Uterus (tissue), 3 donors: ENCODE measurements at regions not wholly inside any gene's neighbourhood (a gene's known extent, or its start where the extent isn't known, plus 50 kb on each side); places are given as distances from the start of the nearest gene placed in this dataset.

Experiments
- DNase-seq, 2 donors: peaks; one replicate each; pipeline ENCODE4 v3.0.0-alpha.2; 2019 to 2020
- H3K27ac ChIP-seq, 2 donors: fragments of 200-600 bp; sonication (generic); 1 replicate in 1 of 2; 2 replicates in 1 of 2; pipeline ENCODE4 v1.5.1; 2016 to 2018
- H3K27me3 ChIP-seq, 2 donors: fragments of 200-600 bp; sonication (generic); one replicate each; pipeline ENCODE4 v1.5.1; 2018 to 2019; ENCODE audit warnings: control low read depth in 1 of 2
- H3K36me3 ChIP-seq, 2 donors: fragments of 200-600 bp; sonication (generic); one replicate each; pipeline ENCODE4 v1.5.1; 2019; ENCODE audit warnings: control low read depth in 1 of 2
- H3K4me1 ChIP-seq, 2 donors: fragments of 200-600 bp; sonication (generic); one replicate each; pipeline ENCODE4 v1.5.1; 2018 to 2019; ENCODE audit warnings: control low read depth in 1 of 2
- H3K4me3 ChIP-seq, 2 donors: fragments of 200-600 bp; sonication (generic); 1 replicate in 1 of 2; 2 replicates in 1 of 2; pipeline ENCODE4 v1.5.1; 2018 to 2019; ENCODE audit warnings: mild to moderate bottlenecking in 1 of 2
- H3K9me3 ChIP-seq, 2 donors: fragments of 200-600 bp; sonication (generic); one replicate each; pipeline ENCODE4 v1.5.1; 2019; ENCODE audit warnings: control low read depth in 1 of 2
- CTCF ChIP-seq, 4 experiments: fragments of 200-600 bp in 2 of 4; fragments of 450-650 bp in 2 of 4; sonication (generic) in 2 of 4; IDR thresholded peaks; one replicate each; pipeline ENCODE4 v1.5.1; 2016 to 2019; ENCODE audit warnings: antibody characterized with exemption in 4 of 4, mild to moderate bottlenecking in 2 of 4, moderate library complexity in 1 of 4
- POLR2A ChIP-seq, 2 donors: fragments of 450-650 bp; IDR thresholded peaks; one replicate each; pipeline ENCODE4 v1.6.1; 2016; ENCODE audit warnings: antibody characterized with exemption in 2 of 2, mild to moderate bottlenecking in 1 of 2, moderate library complexity in 1 of 2
- intact Hi-C: fragments of 100-400 bp; cut with DNase I; formaldehyde crosslinking; loops from one replicate; pipeline ENCODE4 v1.15.1; 2023; ENCODE audit warnings: low total_unique reads
- donor health status: DM: yes; HTN: yes; CAD: no.

GRCh38 chr7:3172768-3173280, 128.2 kb upstream of the SDK1 start:
- no peak for TF ChIP-seq CTCF (IDR thresholded peaks at IDR 0.05)
- no peak for TF ChIP-seq POLR2A (IDR thresholded peaks at IDR 0.05)
- no peaks in the 10 kb centered on the region for H3K9me3 ChIP-seq
- no peaks in the 10 kb centered on the region for H3K27me3 ChIP-seq
- no peak overlapping the region for H3K4me3 ChIP-seq
- H3K27ac ChIP-seq, result no peak overlapping the region
- H3K4me1 ChIP-seq, result no peaks in the 10 kb centered on the region
- intact Hi-C loops, result no loop called here
- no peak for DNase-seq
- H3K36me3 ChIP-seq, result no peaks in the 10 kb centered on the region

GRCh38 chr7:3174515-3175284, 126.4 kb upstream of the SDK1 start:
- H3K36me3 ChIP-seq, result no peaks in the 10 kb centered on the region
- intact Hi-C loops, result no loop called here
- H3K4me3 ChIP-seq, result no peak overlapping the region
- no peaks in the 10 kb centered on the region for H3K27me3 ChIP-seq
- H3K4me1 ChIP-seq, result no peaks in the 10 kb centered on the region
- no peak overlapping the region for H3K27ac ChIP-seq
- H3K9me3 ChIP-seq, result no peaks in the 10 kb centered on the region
- DNase-seq, result no peak
- TF ChIP-seq POLR2A (IDR thresholded peaks at IDR 0.05), result no peak
- no peak for TF ChIP-seq CTCF (IDR thresholded peaks at IDR 0.05)

- DNase-seq, result no peak
These were observed 125.7 kb upstream of the SDK1 start for GRCh38 chr7:3175285-3175902.

GRCh38 chr7:3176112-3177000, 124.7 kb upstream of the SDK1 start:
- Histone ChIP-seq H3K4me3 (no peak overlapping the region), H3K36me3 (no peaks in the 10 kb centered on the region), H3K27ac (no peak overlapping the region), H3K4me1 (no peaks in the 10 kb centered on the region), H3K9me3 (no peaks in the 10 kb centered on the region), H3K27me3 (no peaks in the 10 kb centered on the region)
- TF ChIP-seq CTCF (IDR thresholded peaks at IDR 0.05), result no peak
- no peak for TF ChIP-seq POLR2A (IDR thresholded peaks at IDR 0.05)
- DNase-seq, result no peak
- intact Hi-C loops, result no loop called here

More at GRCh38 chr7:3175285-3175902, 125.7 kb upstream of the SDK1 start:
- Histone ChIP-seq H3K36me3 (no peaks in the 10 kb centered on the region), H3K27me3 (no peaks in the 10 kb centered on the region), H3K4me1 (no peaks in the 10 kb centered on the region), H3K4me3 (no peak overlapping the region), H3K9me3 (no peaks in the 10 kb centered on the region), H3K27ac (no peak overlapping the region)
- no peak for TF ChIP-seq CTCF (IDR thresholded peaks at IDR 0.05)
- no peak for TF ChIP-seq POLR2A (IDR thresholded peaks at IDR 0.05)
- intact Hi-C loops, result no loop called here
